ENCODE measurements at regions not wholly inside any gene's neighbourhood (a gene's known extent, or its start where the extent isn't known, plus 50 kb on each side); places are given as distances from the start of the nearest gene placed in this dataset.

- no peak for ATAC-seq
Observed at GRCh38 chrX:87798039-87798438, 280.4 kb downstream of the KLHL4 start.

GRCh38 chrX:87805829-87806490 lies 288.4 kb downstream of the KLHL4 start:
- no peak for DNase-seq (ENCODE audit: low read depth, low spot score)
- intact Hi-C loops (cut with micrococcal nuclease; ENCODE audit: unreplicated experiment), result no loop called here
- no peaks in the 10 kb centered on the region for H3K36me3 ChIP-seq (ENCODE audit: control insufficient read depth, insufficient read depth, low read length)

More at GRCh38 chrX:87798039-87798438, 280.4 kb downstream of the KLHL4 start:
- CTCF ChIA-PET, result no interaction called here
- Histone ChIP-seq H3K9me3 (ENCODE audit: control insufficient read depth, insufficient read depth, low read depth, low read length) (no peaks in the 10 kb centered on the region), H3K4me1 (ENCODE audit: control insufficient read depth, insufficient read depth, low read length) (no peaks in the 10 kb centered on the region), H3K27me3 (ENCODE audit: control insufficient read depth, insufficient read depth, low read length) (no peaks in the 10 kb centered on the region), H3K4me3 (ENCODE audit: low read depth in 2 of 2, low read length in 2 of 2) (no peak overlapping the region), H3K36me3 (ENCODE audit: control insufficient read depth, insufficient read depth, low read length) (no peaks in the 10 kb centered on the region), H3K27ac (ENCODE audit: low read length) (no peak overlapping the region)
- in situ Hi-C loops (cut with HindIII; ENCODE audit: low pct_unique_long_range_greater_than_20kb, low sequenced_read_pairs), result no loop called here
- TF ChIP-seq POLR2AphosphoS5 (IDR thresholded peaks at IDR 0.05; ENCODE audit: low read depth, low read length) (no peak), SIN3A (IDR thresholded peaks at IDR 0.05; ENCODE audit: borderline replicate concordance, insufficient read depth, low read depth, low read length) (no peak), CTCF (IDR thresholded peaks at IDR 0.05) (no peak), TCF7L2 (IDR thresholded peaks at IDR 0.05; ENCODE audit: low read depth, low read length) (no peak)
- TF ChIP-seq, protein P1, sequence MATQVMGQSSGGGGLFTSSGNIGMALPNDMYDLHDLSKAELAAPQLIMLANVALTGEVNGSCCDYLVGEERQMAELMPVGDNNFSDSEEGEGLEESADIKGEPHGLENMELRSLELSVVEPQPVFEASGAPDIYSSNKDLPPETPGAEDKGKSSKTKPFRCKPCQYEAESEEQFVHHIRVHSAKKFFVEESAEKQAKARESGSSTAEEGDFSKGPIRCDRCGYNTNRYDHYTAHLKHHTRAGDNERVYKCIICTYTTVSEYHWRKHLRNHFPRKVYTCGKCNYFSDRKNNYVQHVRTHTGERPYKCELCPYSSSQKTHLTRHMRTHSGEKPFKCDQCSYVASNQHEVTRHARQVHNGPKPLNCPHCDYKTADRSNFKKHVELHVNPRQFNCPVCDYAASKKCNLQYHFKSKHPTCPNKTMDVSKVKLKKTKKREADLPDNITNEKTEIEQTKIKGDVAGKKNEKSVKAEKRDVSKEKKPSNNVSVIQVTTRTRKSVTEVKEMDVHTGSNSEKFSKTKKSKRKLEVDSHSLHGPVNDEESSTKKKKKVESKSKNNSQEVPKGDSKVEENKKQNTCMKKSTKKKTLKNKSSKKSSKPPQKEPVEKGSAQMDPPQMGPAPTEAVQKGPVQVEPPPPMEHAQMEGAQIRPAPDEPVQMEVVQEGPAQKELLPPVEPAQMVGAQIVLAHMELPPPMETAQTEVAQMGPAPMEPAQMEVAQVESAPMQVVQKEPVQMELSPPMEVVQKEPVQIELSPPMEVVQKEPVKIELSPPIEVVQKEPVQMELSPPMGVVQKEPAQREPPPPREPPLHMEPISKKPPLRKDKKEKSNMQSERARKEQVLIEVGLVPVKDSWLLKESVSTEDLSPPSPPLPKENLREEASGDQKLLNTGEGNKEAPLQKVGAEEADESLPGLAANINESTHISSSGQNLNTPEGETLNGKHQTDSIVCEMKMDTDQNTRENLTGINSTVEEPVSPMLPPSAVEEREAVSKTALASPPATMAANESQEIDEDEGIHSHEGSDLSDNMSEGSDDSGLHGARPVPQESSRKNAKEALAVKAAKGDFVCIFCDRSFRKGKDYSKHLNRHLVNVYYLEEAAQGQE (IDR thresholded peaks at IDR 0.05; ENCODE audit: insufficient read depth in 1 of 2, low read depth in 2 of 2, low read length in 1 of 2), result no peak
- no peak for DNase-seq (ENCODE audit: low read depth, low spot score)
- BruUV-seq (replicated peaks), result no TSS peak
- POLR2A ChIA-PET, result no interaction called here
- intact Hi-C loops (cut with micrococcal nuclease; ENCODE audit: unreplicated experiment), result no loop called here

More at GRCh38 chrX:87805829-87806490, 288.4 kb downstream of the KLHL4 start:
- no peaks in the 10 kb centered on the region for H3K9me3 ChIP-seq (ENCODE audit: control insufficient read depth, insufficient read depth, low read depth, low read length)
- BruUV-seq (replicated peaks), result no TSS peak
- ChIA-PET POLR2A (no interaction called here), CTCF (no interaction called here)
- no peaks in the 10 kb centered on the region for H3K27me3 ChIP-seq (ENCODE audit: control insufficient read depth, insufficient read depth, low read length)
- no peak for ATAC-seq
- no peak overlapping the region for H3K4me3 ChIP-seq (ENCODE audit: low read depth in 2 of 2, low read length in 2 of 2)
- no peak overlapping the region for H3K27ac ChIP-seq (ENCODE audit: low read length)
- H3K4me1 ChIP-seq (ENCODE audit: control insufficient read depth, insufficient read depth, low read length), result no peaks in the 10 kb centered on the region
- in situ Hi-C loops (cut with HindIII; ENCODE audit: low pct_unique_long_range_greater_than_20kb, low sequenced_read_pairs), result no loop called here
- TF ChIP-seq POLR2AphosphoS5 (IDR thresholded peaks at IDR 0.05; ENCODE audit: low read depth, low read length), result no peak
- no peak for TF ChIP-seq TCF7L2 (IDR thresholded peaks at IDR 0.05; ENCODE audit: low read depth, low read length)
- no peak for TF ChIP-seq CTCF (IDR thresholded peaks at IDR 0.05)
- no peak for TF ChIP-seq SIN3A (IDR thresholded peaks at IDR 0.05; ENCODE audit: borderline replicate concordance, insufficient read depth, low read depth, low read length)
- TF ChIP-seq, protein P1 (IDR thresholded peaks at IDR 0.05; ENCODE audit: insufficient read depth in 1 of 2, low read depth in 2 of 2, low read length in 1 of 2), result no peak

All from Panc1 (cell line).